T-helper 1 cell treated with Interleukin-12 subunit alpha and Interleukin-12 subunit beta and Interleukin-4 antibody, amounts not matched to agents 30 ng/mL and 1 ng/mL, for 36 hours (primary cell): ENCODE measurements at regions not wholly inside any gene's neighbourhood (a gene's known extent, or its start where the extent isn't known, plus 50 kb on each side); places are given as distances from the start of the nearest gene placed in this dataset.
"Not testable (repeated sequence)": the region's sequence is repeated elsewhere in the genome, so short reads cannot be mapped to it uniquely, and the experiment has no call there.

Experiments
- intact Hi-C: fragments of 100-400 bp; cut with micrococcal nuclease; formaldehyde crosslinking; loops from one replicate; pipeline ENCODE4 v1.15.1; 2024

DNA sequence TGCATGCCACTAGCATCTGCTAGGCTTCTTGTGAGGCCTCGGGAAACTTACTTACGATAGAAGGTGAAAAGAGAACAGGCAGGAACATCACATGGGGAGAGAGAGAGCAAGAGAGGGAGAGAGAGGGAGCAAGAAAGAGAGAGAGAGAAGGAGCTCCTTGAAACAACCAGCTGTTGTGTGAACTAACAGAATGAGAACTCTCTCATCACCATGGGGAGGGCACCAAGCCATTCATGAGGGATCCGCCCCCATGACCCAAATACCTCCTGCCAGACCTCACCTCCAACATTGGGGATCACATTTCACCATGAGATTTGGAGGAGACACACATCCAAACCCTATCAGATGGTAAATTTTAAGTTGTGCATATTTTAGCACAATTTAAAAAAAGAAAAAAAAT is 1217.2 kb downstream of the TYW1 start:
- intact Hi-C loops: no loop called here

DNA sequence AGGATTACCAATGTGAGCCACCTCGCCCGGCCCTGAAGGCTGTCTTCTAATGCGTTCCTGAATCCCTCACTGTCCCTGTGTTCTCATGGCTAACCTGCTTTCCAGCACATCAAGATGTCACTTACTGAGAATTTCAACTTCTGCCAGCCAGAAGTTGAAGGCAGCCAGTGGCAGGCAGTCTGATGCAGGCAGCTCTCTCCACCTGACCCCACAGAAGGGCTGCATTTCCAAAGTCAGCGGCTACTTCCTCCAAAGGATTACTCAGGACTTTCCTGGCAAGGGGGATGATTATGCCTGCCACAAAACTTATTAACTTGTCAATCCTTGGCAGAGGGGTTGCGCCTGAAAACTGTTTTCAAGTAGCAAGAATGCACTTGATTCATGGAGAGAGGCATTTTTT is 1219.4 kb downstream of the TYW1 start:
- intact Hi-C loops: no loop called here

DNA sequence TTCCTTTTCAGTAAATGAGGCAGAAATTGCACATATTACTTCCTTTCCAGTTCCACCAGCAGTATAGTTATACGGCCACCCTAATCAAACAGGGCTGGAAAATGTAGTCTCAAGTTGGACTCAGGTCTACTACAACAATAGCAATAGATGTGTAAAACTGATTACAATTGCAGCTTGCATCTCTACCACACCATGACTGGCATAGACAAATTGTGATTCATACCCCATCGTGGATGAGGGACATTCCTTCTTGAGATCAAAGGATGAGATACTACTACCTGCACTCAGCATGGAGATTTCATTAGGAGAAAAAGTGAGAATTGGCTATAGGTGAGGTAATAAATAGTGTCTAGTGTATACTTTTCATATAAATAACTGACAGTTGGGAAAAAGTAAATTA is 1220.8 kb downstream of the TYW1 start:
- intact Hi-C loops: no loop called here

DNA sequence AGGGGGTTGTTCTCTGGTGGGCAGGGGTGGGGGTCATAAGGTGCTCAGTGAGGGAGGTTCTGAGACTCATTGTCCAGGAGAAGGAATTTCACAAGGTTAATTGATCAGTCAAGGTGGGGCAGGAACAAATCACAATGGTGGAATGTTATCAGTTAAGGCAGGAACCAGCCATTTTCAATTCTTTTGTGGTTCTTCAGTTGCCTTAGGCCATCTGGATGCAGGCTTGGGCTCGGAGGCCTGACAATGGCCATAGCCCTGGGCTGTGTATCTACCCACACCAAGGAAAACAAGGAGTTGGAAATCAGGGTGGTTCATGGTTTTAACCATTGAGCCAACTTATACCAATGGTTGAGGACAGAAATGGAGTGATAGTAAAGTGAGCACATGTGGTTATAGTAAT is 1221.8 kb downstream of the TYW1 start:
- intact Hi-C loops: no loop called here

DNA sequence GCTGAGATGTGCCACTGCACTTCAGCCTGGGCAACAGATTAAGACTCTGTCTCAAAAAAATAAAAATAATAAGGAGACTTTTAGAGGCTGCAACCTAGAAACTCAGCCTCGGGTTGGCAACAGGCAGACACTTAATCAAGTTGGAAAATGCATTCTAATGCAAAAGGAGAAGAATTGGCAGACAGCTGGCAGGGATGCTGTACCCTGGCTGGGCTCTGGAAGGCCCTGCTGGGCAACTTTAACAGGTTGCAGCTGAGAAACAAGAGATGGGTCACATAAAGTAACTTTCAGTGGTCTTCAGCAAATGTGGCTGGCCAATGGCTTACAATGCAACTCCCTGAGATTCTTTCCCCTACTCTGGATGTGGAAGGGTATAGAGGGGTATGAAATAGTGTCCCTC is 1225.7 kb downstream of the TYW1 start:
- intact Hi-C loops: no loop called here

DNA sequence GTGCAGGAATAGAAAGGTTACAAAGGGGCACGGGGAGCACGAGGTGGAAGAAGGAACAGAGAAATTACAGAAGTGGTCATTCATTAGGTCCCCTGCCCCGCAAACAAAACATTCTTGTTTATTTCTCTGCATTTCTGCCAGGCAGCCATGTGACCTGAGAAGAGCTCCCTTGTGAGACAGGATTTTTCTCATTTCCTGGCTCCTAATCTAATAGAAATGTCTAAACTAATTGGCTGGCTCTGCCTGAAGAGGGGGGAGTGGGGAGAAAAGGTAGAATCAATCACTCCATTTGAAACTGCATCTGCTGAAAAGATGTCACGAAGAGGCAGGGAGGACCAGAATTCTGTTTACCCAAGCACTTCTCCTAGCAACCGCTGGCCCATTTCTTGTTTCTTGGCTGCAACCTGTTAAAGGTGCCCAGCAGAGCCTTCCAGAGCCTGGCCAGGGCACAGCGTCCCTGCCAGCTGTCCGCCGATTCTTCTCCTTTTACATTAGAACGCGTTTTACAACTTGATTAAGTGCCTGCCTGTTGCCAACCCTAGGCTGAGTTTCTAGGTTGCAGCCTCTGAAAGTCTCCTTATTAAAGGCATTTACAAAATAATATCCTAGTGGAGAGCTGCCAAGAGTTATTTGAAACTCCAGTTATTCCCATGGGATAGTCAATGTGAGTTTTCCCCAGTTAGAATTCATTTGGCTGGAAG is 1227.6 kb downstream of the TYW1 start:
- intact Hi-C loops: no loop called here

DNA sequence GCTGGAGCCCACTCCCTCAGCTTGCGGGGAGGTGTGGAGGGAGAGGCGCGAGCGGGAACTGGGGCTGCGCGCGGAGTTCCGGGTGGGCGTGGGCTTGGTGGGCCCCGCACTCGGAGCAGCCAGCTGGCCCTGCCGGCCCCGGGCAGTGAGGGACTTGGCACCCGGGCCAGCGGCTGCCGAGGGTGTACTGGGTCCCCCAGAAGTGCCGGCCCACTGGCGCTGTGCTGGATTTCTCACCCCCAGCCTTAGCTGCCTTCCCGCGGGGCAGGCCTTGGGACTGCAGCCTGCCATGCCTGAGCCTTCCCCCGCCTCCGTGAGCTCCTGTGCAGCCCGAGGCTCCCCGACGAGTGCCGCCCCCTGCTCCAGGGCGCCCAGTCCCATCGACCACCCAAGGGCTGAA is 1234.4 kb downstream of the TYW1 start:
- intact Hi-C loops: not testable (repeated sequence)

DNA sequence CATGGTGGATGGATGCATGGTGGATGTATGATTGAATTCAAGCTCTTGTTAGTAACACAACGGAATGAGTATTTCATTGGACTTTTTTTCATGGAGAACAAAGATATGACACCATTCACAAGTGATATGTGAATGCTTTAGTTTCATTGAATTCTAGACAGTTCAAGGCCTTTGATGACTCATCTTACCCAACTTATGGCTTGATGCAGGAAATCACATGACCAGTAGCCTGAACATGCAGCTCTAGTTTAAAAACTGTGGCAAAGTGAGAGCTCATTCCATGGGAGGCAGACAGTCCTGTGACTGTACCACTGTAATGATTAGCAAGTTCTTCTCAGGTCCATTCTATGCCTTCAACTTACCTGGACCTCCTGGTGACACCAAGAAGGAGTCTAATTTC is 1239.3 kb downstream of the TYW1 start:
- intact Hi-C loops: no loop called here

DNA sequence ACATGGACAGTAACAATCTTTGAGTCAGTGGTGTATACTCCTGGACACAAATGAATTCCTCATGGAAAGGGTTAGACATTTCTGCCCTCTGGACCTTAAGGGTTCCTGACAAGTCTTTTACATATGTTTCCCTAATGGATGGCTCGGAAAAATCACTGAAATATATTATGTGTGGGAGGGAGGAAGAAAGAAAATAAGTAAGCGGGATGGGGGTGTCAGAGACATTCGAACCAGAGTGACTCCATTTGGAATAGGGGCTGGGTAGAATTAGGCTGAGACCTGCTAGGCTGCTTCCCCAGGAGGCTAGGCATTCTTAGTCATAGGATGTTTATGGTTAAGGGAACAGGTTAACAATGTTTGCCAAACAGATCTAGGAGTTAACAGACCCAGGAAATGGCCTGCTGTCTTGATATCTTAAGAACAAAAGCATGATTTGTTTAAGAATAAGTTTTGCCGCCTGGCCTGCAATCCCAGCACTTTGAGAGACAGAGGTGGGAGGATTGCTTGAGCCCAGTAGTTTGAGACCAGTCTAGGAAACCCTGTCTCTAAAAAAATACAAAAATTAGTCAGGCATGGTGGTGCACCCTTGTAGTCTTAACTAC is 1241.7 kb downstream of the TYW1 start:
- intact Hi-C loops: no loop called here

DNA sequence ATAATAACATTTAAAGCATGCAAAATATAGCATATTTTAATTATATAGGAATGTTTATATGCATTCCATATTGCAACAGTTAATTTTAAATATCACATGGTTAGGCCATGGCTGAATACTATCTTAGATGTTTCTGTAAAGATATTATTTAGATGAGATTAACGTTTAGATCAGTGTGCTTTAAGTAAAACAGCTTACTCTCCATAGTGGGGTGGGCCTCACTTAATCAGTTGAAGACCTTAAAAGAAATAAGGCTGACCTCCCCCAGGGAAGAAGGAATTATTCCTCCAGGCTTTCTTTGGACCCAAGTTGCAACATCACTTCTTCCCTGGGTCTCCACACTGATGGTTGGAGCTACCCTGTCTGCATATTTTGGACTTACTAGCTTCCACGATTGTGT is 1246.5 kb downstream of the TYW1 start:
- intact Hi-C loops: no loop called here

DNA sequence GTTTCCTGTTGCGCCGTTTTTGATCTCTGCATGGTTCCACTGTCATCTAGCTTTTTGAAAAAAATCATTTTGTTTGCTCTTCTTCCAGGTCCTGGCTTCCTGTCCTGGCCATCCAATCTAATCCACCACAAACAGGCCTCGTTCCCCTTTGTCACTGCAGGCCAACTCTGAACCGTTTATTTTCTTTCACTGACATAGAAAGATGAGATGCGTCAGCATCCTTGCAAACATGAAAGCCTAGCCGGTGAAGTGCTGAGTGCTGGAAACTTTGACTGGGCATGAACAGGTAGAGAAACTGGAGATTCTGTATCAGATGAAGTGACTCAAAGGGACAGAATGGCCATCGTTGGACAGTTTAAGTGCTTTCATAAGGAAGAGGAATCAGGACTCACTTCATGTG is 1247.8 kb downstream of the TYW1 start:
- intact Hi-C loops: no loop called here

DNA sequence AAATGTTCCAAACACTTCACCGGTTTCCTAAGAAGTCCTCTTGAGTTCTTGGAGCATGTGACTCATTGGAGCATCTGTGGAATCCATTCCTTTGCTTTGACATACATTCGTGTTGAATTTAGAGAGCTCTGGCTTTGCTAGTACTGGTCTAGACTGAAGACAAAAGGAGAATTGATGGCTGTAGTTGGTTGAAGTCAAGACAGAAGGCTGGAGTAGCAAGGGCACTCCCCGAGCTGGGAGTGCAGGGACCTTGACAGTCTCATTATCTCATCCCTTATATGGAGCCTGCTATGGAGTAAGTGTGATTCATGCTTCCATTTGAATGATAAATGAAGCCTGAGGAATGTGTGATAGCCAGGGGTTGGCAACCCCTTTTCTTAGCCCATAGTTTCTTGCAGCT is 1249.1 kb downstream of the TYW1 start:
- intact Hi-C loops: no loop called here

DNA sequence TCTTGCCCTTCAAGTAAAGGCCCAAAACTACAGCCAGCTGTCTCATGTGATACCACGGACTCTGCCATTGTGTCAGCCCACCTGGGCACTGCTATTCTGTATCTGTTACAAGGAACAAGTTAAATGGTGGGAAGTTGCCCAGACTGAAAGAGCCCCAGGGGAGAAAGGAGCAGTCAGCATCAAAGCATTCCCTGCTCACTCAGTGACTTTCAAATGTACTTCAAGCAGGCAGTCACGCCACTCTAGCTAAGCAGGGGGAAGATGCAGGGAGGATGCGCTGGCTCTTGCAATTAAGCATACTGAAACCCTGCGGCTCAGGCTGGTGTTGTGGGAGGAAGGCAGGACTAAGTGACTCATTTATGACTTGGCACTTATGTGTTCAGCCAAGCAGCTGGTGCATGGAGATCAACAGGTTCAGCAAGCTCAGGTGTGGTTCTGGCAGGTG is 1249.6 kb downstream of the TYW1 start:
- intact Hi-C loops: no loop called here

DNA sequence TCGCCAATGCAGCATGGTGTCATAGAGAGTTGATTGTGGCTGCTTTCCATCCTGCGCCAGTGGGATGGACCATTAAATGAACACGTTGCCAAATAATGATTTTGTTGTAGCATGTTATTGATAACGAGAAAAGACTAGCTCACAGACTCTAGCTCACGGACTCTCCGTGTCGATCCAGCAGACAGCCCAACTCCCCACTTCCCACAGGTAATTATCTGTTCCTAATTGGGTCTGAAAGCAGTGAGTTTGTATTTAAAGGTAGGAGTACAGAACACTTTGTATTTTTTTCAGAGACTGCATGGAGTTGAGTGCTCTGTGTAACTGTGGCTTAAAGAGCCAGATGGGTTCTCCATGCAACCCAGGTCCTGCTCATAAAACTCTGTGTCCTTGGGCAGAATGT is 1250.5 kb downstream of the TYW1 start:
- intact Hi-C loops: no loop called here

DNA sequence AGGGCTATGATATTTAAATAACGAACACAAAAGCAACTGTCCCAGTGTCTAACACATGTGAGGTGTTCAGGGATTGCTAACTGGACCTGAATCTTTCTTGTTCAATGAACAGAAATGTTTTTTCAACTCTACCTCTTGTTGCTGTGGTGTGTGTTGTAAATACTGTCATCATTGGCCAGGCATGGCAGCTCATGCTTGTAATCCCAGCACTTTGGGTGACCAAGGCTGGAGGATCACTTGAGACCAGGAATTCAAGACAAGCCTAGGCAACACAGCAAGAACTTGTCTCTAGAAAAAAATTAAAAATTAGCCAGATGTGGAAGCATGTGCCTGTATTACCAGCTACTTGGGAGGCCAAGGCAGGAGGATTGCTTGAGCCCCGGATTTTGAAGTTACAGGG is 1250.9 kb downstream of the TYW1 start:
- intact Hi-C loops: no loop called here

DNA sequence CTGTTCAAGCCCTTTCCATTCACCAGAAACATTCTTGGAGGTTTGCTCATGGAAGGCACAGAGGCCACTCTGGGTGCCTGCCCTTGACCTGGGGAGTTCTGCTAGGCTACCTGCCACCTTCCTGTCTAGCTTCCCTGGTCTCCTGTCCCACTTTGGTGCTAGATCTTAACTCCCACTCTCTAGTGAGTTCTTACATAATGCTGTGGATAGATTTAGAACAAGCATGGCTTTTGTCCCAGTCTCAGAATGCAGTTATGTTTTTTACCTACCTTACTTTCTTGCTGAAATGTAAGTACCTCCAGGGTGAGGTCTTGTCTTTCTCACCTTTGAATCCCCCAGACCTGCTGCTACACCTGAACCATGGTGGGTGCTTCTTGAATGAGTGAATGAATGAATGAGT is 1252.3 kb downstream of the TYW1 start:
- intact Hi-C loops: no loop called here

DNA sequence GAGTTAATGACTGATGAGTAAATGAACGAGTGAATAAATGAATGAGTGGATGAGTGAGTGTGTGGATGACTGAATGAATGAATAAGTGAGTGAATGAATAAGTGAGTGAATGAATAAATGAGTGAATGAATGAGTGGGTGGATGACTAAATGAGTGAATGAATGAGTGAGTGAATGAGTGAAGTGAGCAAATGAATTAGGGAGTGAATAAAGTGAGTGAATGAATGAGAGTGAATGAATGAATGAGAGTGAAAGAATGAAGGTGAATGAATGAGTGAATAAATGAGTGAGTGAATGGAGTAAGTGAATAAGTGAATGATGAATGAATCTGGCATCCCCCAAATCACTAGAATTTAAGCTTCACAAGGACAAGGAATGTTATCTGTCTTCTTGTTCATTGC is 1253.0 kb downstream of the TYW1 start:
- intact Hi-C loops: no loop called here

DNA sequence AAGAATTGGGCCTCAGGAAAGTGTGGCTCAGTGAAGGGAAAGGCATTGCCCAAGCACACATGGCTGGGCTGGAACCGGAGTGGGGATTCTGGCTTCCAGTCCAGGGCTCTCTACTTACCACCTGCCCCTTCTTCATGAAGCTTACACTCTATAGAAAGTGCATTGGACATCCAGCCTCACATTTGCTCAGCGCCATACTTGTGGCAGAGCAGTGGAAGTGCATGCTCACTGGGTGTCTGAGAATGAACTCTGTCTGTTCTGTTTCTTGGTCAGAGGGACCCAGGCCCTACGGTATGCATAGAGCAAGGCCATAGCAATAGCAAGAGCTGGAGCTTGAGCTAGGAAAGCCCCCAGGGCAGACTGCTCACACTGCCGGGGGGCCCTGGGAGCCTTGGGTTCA is 1253.5 kb downstream of the TYW1 start:
- intact Hi-C loops: no loop called here

DNA sequence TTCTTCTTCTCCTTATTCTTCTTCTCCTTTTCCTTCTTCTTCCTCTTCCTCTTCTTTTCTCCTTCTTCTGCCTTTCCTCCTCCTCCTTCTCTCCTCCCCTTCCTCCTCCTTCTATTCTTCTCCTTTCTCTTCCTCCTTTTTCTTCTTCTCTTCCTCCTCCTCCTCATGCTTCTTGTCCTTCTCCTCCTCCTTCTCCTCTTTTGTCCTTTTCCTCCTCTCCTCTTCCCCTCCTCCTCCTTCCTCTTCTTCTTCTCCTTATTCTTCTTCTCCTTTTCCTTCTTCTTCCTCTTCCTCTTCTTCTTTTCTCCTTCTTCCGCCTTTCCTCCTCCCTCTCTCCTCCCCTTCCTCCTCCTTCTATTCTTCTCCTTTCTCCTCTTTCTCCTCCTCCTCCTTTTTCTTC is 1258.2 kb downstream of the TYW1 start:
- intact Hi-C loops: not testable (repeated sequence)

DNA sequence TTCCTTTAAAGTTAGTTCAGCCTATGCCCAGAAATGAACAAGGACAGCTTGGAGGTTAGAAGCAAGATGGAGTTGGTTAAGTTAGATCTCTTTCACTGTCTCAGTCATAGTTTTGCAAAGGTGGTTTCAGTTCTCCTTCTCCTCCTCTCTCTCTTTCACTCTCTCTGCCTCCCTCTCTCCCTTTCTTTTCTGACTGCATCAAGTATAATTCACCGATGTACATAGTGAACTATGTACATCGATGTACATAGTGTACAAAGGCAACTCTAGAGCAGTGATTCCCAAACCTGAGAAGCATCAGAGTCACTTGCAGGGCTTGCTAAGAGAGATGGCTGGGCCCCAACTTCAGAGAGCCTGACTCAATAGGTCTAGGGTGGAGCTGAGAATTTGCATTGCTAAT is 1259.7 kb downstream of the TYW1 start:
- intact Hi-C loops: no loop called here

DNA sequence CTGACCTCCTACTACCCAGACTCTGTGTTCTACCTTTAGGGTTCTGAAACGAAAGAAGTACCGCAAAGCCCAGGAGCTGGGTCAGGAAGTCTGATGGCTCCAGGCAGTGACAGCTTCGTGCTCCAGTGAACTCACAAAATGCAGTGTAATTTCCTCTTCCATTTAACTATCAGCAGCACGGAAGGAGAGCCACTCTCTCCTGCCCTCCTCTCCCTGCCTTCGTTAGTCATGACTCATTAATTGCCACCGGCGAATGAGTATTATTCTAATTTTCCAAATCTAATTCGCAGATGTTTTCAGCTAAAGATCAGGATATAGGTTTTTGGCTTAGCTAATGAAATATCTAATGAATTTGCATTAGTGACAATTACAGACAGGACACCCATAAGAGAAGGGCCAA is 1262.0 kb downstream of the TYW1 start:
- intact Hi-C loops: no loop called here

DNA sequence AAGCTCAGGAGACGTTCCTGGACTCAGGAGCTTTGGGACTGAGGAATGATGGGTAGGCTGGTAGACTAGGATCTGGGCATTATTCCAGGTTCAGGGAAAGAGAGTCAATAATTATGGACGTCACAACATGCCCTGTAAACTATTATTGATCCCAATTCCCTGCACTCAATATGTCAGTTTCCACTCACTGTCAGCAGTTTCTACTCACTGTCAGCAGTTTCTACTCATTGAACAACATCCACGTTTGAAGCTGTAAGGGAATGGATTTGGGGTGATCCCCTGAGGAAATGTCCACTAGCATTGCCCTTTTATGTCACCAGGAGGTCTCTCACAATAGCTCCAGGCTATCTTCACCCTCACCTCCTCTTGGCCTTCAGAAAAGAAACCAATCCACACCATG is 1268.6 kb downstream of the TYW1 start:
- intact Hi-C loops: no loop called here

DNA sequence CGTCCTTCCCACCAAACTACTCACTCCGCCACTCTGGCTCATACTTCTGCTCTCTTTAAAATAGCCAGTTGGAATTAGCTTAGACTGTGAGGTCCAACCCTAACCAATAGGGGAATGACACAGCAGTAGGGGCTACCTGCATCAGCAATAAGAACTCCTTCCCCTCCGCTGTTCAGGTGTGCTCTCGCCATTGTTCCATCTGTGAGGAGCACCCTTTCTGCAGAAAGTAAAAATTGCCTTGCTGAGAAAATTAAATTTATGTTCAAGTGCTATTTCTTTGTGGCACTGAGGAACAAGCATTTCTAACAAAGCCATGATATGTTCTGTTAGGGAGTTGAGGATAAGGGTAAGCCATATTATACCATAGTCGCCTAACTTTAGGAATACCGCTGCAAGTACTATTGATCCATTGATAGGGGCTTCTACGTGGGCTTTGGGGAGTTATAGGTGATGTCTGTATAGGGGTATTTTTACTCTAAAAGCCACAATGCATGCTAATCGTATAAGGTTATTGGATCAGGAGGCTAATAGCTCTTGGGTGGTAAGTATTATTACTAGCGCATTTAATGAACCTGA is 1269.5 kb downstream of the TYW1 start:
- intact Hi-C loops: no loop called here
